ENCODE measurements at regions not wholly inside any gene's neighbourhood (a gene's known extent, or its start where the extent isn't known, plus 50 kb on each side); places are given as distances from the start of the nearest gene placed in this dataset.

DNA sequence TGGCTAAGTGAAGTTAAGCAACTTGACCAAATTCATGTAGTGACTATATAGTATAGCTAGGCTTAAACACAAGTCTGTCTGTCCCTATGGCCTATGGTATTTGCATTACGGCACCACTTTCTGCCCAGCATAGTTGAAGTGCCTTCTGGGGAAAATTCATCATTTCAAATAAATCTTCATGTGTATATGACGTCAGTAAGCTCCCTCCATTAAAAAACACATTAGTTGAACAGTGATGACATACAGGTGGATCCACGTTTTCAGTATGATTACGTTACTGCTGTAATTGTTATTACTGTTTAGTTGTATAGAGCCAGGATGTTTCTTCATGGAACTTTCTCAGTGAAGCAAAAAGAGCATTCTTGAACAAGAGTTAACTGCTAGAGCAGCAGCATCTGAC, 96.2 kb downstream of the TENT5A start:
- DNase-seq (ENCODE audit: extremely low read depth, insufficient read length), result no peak
- no peaks in the 10 kb centered on the region for H3K27me3 ChIP-seq (replicated peaks; ENCODE audit: control insufficient read depth, insufficient read depth, low read length)
- TF ChIP-seq, protein P1, sequence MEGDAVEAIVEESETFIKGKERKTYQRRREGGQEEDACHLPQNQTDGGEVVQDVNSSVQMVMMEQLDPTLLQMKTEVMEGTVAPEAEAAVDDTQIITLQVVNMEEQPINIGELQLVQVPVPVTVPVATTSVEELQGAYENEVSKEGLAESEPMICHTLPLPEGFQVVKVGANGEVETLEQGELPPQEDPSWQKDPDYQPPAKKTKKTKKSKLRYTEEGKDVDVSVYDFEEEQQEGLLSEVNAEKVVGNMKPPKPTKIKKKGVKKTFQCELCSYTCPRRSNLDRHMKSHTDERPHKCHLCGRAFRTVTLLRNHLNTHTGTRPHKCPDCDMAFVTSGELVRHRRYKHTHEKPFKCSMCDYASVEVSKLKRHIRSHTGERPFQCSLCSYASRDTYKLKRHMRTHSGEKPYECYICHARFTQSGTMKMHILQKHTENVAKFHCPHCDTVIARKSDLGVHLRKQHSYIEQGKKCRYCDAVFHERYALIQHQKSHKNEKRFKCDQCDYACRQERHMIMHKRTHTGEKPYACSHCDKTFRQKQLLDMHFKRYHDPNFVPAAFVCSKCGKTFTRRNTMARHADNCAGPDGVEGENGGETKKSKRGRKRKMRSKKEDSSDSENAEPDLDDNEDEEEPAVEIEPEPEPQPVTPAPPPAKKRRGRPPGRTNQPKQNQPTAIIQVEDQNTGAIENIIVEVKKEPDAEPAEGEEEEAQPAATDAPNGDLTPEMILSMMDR (IDR thresholded peaks at IDR 0.05; ENCODE audit: insufficient read depth, low read length, poor library complexity, severe bottlenecking), result no peak
- H3K4me3 ChIP-seq (replicated peaks; ENCODE audit: low read depth, low read length), result no peak overlapping the region
- H3K36me3 ChIP-seq (ENCODE audit: control insufficient read depth, insufficient read depth, low read length), result no peaks in the 10 kb centered on the region

DNA sequence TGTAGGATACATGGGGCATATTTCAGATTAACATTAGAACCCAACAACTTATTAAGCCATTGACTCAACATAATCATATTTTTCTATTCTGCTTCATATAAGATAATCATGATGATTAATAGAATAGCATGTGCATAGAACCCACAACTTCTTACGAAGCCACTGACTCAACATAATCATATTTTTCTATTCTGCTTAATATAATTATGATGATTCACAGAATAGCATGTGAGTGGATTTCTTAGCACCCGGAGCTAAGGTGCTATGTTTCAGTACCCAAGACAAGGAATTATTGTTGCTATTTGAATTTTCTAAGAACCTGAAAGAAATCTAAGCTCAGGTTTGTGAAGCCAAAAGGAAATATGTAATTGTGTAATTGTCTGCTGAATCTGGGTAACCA, 96.8 kb downstream of the TENT5A start:
- Histone ChIP-seq H3K4me3 (replicated peaks; ENCODE audit: low read depth, low read length) (no peak overlapping the region), H3K27me3 (replicated peaks; ENCODE audit: control insufficient read depth, insufficient read depth, low read length) (no peaks in the 10 kb centered on the region), H3K36me3 (ENCODE audit: control insufficient read depth, insufficient read depth, low read length) (no peaks in the 10 kb centered on the region)
- no peak for DNase-seq (ENCODE audit: extremely low read depth, insufficient read length)
- TF ChIP-seq, protein P1 (IDR thresholded peaks at IDR 0.05; ENCODE audit: insufficient read depth, low read length, poor library complexity, severe bottlenecking), result no peak

DNA sequence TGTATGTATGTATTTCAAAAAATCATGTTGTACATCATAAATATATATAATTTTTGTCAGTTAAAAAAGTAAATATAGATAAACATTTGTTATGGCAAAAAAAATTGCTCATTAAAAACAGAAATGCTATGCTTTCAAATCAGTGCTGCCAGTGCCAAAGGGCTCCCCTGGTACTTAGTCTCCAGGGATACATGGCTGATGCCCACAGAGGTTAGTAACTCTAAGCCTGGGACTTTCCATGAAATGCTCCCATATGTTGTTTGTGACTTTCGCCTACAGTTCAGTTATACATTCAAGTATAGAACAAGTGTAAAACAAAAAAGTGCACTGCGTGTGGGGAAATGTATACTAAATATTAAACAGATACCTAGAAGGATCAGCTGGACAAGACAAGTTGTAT, 104.0 kb downstream of the TENT5A start:
- TF ChIP-seq, protein P1 (IDR thresholded peaks at IDR 0.05; ENCODE audit: insufficient read depth, low read length, poor library complexity, severe bottlenecking), result no peak
- no peak for DNase-seq (ENCODE audit: extremely low read depth, insufficient read length)
- Histone ChIP-seq H3K27me3 (replicated peaks; ENCODE audit: control insufficient read depth, insufficient read depth, low read length) (no peaks in the 10 kb centered on the region), H3K36me3 (ENCODE audit: control insufficient read depth, insufficient read depth, low read length) (no peaks in the 10 kb centered on the region), H3K4me3 (replicated peaks; ENCODE audit: low read depth, low read length) (no peak overlapping the region)

DNA sequence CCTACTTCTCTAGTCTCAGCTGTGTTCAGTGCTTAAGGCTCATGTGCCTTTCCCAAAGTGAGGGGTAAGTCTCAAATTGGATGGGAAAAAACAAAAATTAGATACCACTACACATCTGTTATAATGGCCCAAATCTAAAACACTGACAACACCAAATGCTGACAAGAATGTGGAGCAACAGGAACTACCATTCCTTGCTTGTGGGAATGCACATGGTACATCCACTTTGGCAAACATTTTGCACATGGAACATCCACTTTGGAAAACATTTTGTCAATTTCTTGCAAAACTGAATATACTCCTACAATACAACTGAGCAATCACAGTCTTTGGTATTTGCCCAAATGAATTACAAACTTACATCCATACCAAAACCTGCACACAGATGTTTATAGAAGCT, 109.3 kb downstream of the TENT5A start:
- no peaks in the 10 kb centered on the region for H3K36me3 ChIP-seq (ENCODE audit: control insufficient read depth, insufficient read depth, low read length)
- H3K4me3 ChIP-seq (replicated peaks; ENCODE audit: low read depth, low read length), result no peak overlapping the region
- no peak for DNase-seq (ENCODE audit: extremely low read depth, insufficient read length)
- TF ChIP-seq, protein P1 (IDR thresholded peaks at IDR 0.05; ENCODE audit: insufficient read depth, low read length, poor library complexity, severe bottlenecking), result no peak
- H3K27me3 ChIP-seq (replicated peaks; ENCODE audit: control insufficient read depth, insufficient read depth, low read length), result no peaks in the 10 kb centered on the region

DNA sequence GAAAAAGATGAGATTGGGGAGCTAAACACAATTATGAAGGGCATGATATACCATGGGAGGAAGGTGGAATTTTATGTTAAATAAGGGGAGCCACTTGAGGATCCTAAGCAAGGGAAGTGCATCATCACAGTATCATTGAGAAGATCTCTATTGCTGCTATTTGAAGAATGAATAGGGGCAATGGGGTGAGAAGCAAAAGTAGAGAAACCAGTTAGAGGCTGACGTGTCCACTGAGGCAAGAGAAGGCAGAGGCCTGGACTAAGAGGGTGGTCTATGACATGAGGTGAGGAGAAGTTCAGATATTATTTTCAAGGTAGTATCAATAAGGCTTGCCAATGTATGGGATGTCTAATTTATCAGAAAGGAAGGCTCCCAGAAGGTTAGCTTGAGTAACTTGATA, 111.6 kb downstream of the TENT5A start:
- no peaks in the 10 kb centered on the region for H3K36me3 ChIP-seq (ENCODE audit: control insufficient read depth, insufficient read depth, low read length)
- no peak overlapping the region for H3K4me3 ChIP-seq (replicated peaks; ENCODE audit: low read depth, low read length)
- TF ChIP-seq, protein P1 (IDR thresholded peaks at IDR 0.05; ENCODE audit: insufficient read depth, low read length, poor library complexity, severe bottlenecking), result no peak
- no peaks in the 10 kb centered on the region for H3K27me3 ChIP-seq (replicated peaks; ENCODE audit: control insufficient read depth, insufficient read depth, low read length)
- no peak for DNase-seq (ENCODE audit: extremely low read depth, insufficient read length)

DNA sequence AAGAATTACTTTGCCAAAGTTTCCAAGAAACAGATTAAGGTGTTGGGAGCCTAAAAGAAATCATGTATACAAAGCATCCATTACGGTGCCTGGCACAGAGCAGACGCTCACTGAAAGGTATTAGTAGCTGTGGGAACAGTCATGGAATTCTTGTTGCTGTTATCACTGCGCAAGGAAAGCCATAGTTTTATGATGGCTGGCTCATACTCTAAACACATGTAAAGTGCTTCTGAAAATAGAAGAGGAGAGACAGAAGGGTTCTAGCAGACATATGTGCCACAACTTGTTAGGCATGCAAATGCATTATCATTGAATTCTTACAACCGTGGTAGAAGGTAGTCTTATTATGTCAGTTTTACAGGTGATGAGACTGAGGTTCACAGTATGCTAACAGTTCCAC, 112.4 kb downstream of the TENT5A start:
- DNase-seq (ENCODE audit: extremely low read depth, insufficient read length), result no peak
- Histone ChIP-seq H3K4me3 (replicated peaks; ENCODE audit: low read depth, low read length) (no peak overlapping the region), H3K27me3 (replicated peaks; ENCODE audit: control insufficient read depth, insufficient read depth, low read length) (no peaks in the 10 kb centered on the region), H3K36me3 (ENCODE audit: control insufficient read depth, insufficient read depth, low read length) (no peaks in the 10 kb centered on the region)
- TF ChIP-seq, protein P1 (IDR thresholded peaks at IDR 0.05; ENCODE audit: insufficient read depth, low read length, poor library complexity, severe bottlenecking), result no peak
